ENCODE measurements at regions not wholly inside any gene's neighbourhood (a gene's known extent, or its start where the extent isn't known, plus 50 kb on each side); places are given as distances from the start of the nearest gene placed in this dataset.
"Not testable (repeated sequence)": the region's sequence is repeated elsewhere in the genome, so short reads cannot be mapped to it uniquely, and the experiment has no call there.

- Histone ChIP-seq H4K5ac (ENCODE audit: insufficient read length, low read depth, low read length) (no peak overlapping the region), H4K8ac (replicated peaks; ENCODE audit: insufficient read length, low read depth, low read length) (no peak overlapping the region), H3K14ac (ENCODE audit: insufficient read depth, low read length) (no peak overlapping the region), H3K4me2 (ENCODE audit: insufficient read depth, insufficient read length, low read length) (no peak overlapping the region), H3K23ac (ENCODE audit: insufficient read length, low read depth, low read length) (no peak overlapping the region), H3K4ac (ENCODE audit: low read depth, low read length) (no peak overlapping the region), H4K91ac (ENCODE audit: insufficient read length, low read depth, low read length) (no peak overlapping the region), H2AFZ (ENCODE audit: low read length) (no peak overlapping the region), H3K79me1 (ENCODE audit: insufficient read depth, low read depth, low read length, poor library complexity, severe bottlenecking) (no peaks in the 10 kb centered on the region), H2BK15ac (ENCODE audit: low read depth, low read length) (no peak overlapping the region), H3K18ac (ENCODE audit: insufficient read length, low read depth, low read length) (no peak overlapping the region), H3K4me1 (ENCODE audit: insufficient read depth, low read length) (no peaks in the 10 kb centered on the region), H3K9ac (ENCODE audit: extremely low read depth, insufficient read length, low read length) (no peak overlapping the region), H2BK5ac (ENCODE audit: insufficient read length, low read length) (no peak overlapping the region), H3K23me2 (ENCODE audit: insufficient read length, low read depth, low read length, poor library complexity, severe bottlenecking) (no peaks in the 10 kb centered on the region), H4K20me1 (ENCODE audit: control insufficient read depth, insufficient read depth, insufficient read length) (no peaks in the 10 kb centered on the region), H3K9me3 (ENCODE audit: control insufficient read depth, low read depth, low read length) (no peaks in the 10 kb centered on the region), H3K27me3 (ENCODE audit: insufficient read depth, low read length) (no peaks in the 10 kb centered on the region), H3K56ac (ENCODE audit: insufficient read length, low read depth, low read length) (no peak overlapping the region), H2BK120ac (ENCODE audit: low read depth, low read length, poor library complexity, severe bottlenecking) (no peak overlapping the region), H3K79me2 (ENCODE audit: insufficient read depth, low read length) (no peaks in the 10 kb centered on the region), H2BK12ac (ENCODE audit: insufficient read length, low read depth, low read length) (no peak overlapping the region), H3K27ac (ENCODE audit: insufficient read length, low read depth, low read length) (no peak overlapping the region), H2AK5ac (ENCODE audit: insufficient read length, low read length) (no peak overlapping the region), H3T11ph (ENCODE audit: low read length) (no peak overlapping the region), H2BK20ac (ENCODE audit: low read depth, low read length, poor library complexity, severe bottlenecking) (no peak overlapping the region)
- H3K27ac Mint-ChIP-seq: no peak overlapping the region
- H3K9me3 Mint-ChIP-seq: no peaks in the 10 kb centered on the region
- no peak for DNase-seq
- H3K4me1 Mint-ChIP-seq: peaks cover 5% of the 10 kb centered on the region in 2 experiments
- no peaks in the 10 kb centered on the region for H3K27me3 Mint-ChIP-seq (ENCODE audit: low read depth)
- H3K36me3 Mint-ChIP-seq (ENCODE audit: insufficient read depth in 1 of 3, low read depth in 3 of 3): no peaks in the 10 kb centered on the region
- no peak overlapping the region for H3K4me3 Mint-ChIP-seq
- no peak for TF ChIP-seq CTCF (conservative IDR thresholded peaks at IDR 0.05)
- WGBS (ENCODE audit: extremely low coverage, insufficient read length, low lambda C conversion rate): no CpG with 5 or more reads among the region's 2 CpGs
These were observed 256.3 kb upstream of the DUSP10 start for GRCh38 chr1:221998186-221998612.

- not testable (repeated sequence) for H2AFZ ChIP-seq (ENCODE audit: low read length); H2BK5ac ChIP-seq (ENCODE audit: insufficient read length, low read length); H3K4ac ChIP-seq (ENCODE audit: low read depth, low read length); H3K27me3 ChIP-seq (ENCODE audit: insufficient read depth, low read length); H4K91ac ChIP-seq (ENCODE audit: insufficient read length, low read depth, low read length); H3K27me3 Mint-ChIP-seq (ENCODE audit: low read depth); H3K9me3 Mint-ChIP-seq; H2AK5ac ChIP-seq (ENCODE audit: insufficient read length, low read length); H3K56ac ChIP-seq (ENCODE audit: insufficient read length, low read depth, low read length); H4K8ac ChIP-seq (replicated peaks; ENCODE audit: insufficient read length, low read depth, low read length); H2BK20ac ChIP-seq (ENCODE audit: low read depth, low read length, poor library complexity, severe bottlenecking); H3K79me2 ChIP-seq (ENCODE audit: insufficient read depth, low read length); H3K14ac ChIP-seq (ENCODE audit: insufficient read depth, low read length); H3K23me2 ChIP-seq (ENCODE audit: insufficient read length, low read depth, low read length, poor library complexity, severe bottlenecking); H2BK15ac ChIP-seq (ENCODE audit: low read depth, low read length); H3K9ac ChIP-seq (ENCODE audit: extremely low read depth, insufficient read length, low read length); H3K4me1 Mint-ChIP-seq; H3K36me3 Mint-ChIP-seq (ENCODE audit: insufficient read depth in 1 of 3, low read depth in 3 of 3); DNase-seq; H3T11ph ChIP-seq (ENCODE audit: low read length); H2BK120ac ChIP-seq (ENCODE audit: low read depth, low read length, poor library complexity, severe bottlenecking); H2BK12ac ChIP-seq (ENCODE audit: insufficient read length, low read depth, low read length); H4K20me1 ChIP-seq (ENCODE audit: control insufficient read depth, insufficient read depth, insufficient read length); H3K9me3 ChIP-seq (ENCODE audit: control insufficient read depth, low read depth, low read length); H3K79me1 ChIP-seq (ENCODE audit: insufficient read depth, low read depth, low read length, poor library complexity, severe bottlenecking); H3K4me1 ChIP-seq (ENCODE audit: insufficient read depth, low read length); H3K4me3 Mint-ChIP-seq; H3K4me2 ChIP-seq (ENCODE audit: insufficient read depth, insufficient read length, low read length); H3K27ac ChIP-seq (ENCODE audit: insufficient read length, low read depth, low read length); H3K23ac ChIP-seq (ENCODE audit: insufficient read length, low read depth, low read length); H3K27ac Mint-ChIP-seq; H4K5ac ChIP-seq (ENCODE audit: insufficient read length, low read depth, low read length); H3K18ac ChIP-seq (ENCODE audit: insufficient read length, low read depth, low read length)
- no CpG with 5 or more reads among the region's 1 CpG for WGBS (ENCODE audit: extremely low coverage, insufficient read length, low lambda C conversion rate)
These were observed 255.1 kb upstream of the DUSP10 start for GRCh38 chr1:221997012-221997411.
